Stimulated activated CD8-positive, alpha-beta memory T cell treated with anti-CD3 and anti-CD28 coated beads, Interleukin-4, amount 100 ng/mL, for 24 hours (primary cell): ENCODE measurements at regions not wholly inside any gene's neighbourhood (a gene's known extent, or its start where the extent isn't known, plus 50 kb on each side); places are given as distances from the start of the nearest gene placed in this dataset.
"Not testable (repeated sequence)": the region's sequence is repeated elsewhere in the genome, so short reads cannot be mapped to it uniquely, and the experiment has no call there.

Experiments used
- DNase-seq: peaks from one replicate; pipeline ENCODE4 v3.0.0-alpha.2; 2020; ENCODE audit warnings: low read depth

DNA sequence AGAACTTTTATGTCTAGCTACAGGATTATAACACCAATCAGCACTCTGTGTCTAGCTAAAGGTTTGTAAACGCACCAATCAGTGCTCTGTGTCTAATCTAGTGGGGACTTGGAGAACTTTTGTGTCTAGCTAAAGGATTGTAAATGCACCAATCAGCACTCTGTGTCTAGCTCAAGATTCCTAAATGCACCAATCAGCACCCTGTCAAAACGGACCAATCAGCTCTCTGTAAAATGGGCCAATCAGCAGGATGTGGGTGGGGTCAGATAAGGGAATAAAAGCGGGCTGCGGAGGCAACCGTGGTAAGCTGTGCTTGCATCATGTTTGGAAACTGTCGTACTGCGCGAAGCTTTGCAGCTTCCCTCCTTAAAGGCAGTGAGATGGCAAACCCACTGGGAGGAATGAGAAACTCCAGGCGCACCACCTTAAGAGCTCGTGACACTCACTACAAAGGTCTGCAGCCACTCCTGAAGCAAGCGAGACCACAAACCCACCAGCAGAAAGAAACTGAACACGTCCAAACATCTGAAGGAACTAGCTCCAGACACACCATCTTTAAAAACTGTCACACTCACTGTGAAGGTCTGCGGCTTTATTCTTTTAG lies 112.1 kb upstream of the DUSP22 start:
- DNase-seq = not testable (repeated sequence)

- no peak for DNase-seq
These were observed 111.1 kb upstream of the DUSP22 start for GRCh38 chr6:181049-181654.

DNA sequence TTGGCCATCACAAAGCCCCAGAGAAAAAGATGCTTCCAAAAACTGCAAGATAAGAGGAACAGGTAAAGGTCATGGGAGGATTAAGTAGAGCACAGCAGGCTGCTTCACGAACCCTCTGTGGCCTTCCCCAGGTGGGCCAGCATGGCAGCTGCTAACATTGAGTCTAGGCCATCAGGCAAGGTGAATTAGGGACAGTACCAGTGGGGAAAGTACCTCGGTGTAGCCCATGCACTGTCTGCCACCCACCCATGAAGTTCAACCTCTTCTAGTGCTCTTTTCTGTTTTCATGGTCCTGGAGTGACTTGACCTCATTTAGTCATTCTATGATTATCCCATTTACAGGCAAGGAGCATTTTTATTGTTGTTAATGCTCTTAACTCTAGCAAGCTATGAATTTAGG lies 108.6 kb upstream of the DUSP22 start:
- DNase-seq = no peak

DNA sequence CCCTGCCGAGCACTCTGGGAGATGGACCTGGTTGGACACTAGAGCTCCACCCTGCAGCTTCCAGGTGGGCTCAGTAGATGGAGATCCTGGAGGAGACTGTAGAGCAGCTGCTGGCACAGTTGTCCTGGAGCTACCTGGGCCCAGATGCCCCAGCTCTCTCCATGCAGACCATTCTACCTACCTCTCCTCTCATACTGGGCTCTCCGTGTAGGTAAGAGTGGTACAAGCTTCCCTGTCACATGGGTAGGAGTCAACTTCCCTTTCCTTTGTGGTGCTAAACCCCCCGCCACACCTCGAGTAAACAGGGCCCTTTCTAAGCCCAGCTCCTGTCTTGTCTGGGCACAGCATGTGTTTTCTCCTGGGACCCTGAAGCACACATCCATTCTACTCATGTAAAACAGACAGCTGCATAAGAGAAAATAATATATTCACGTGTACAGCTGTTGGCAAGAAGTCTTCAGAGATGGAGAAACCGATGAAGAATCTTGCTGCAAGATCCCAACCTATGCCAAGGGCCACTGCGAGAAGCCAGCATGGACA lies 108.1 kb upstream of the DUSP22 start:
- DNase-seq = no peak

DNA sequence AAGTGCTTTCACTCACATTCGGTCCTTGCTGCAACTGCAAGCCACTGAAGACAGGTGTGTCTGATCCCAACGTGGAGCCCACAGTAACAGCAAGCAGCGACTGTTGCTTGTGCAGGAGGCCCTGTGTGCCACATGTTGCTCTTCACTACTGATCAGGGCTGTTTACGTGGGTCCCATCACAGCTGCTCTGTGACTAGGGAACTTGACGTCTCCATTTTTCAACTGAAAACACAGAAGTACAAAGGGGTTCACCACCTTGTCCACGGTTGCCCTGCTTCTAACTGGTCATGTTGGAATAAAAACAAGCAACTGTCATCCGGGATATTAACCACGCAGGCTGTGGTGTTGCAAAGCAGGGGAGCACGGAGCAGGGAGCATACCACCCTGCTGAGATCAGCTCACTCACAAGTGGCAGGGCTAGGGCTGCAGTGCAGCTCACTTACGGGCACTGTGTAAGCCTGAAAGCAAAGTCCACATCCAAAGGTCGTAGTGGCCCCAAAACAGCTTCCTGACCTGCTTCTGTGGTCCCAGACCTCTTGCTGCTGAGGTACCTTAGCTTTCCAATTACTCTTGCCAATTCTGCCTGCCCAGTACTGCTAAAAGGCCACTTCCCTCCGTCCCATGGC lies 105.8 kb upstream of the DUSP22 start:
- no peak for DNase-seq

- DNase-seq = no peak
These were observed 105.0 kb upstream of the DUSP22 start for GRCh38 chr6:187210-187861.

GRCh38 chr6:188821-189655 lies 103.2 kb upstream of the DUSP22 start:
- peak; percentile 73 for DNase-seq

- DNase-seq = no peak
These were observed 102.6 kb upstream of the DUSP22 start for GRCh38 chr6:189676-190075.

DNA sequence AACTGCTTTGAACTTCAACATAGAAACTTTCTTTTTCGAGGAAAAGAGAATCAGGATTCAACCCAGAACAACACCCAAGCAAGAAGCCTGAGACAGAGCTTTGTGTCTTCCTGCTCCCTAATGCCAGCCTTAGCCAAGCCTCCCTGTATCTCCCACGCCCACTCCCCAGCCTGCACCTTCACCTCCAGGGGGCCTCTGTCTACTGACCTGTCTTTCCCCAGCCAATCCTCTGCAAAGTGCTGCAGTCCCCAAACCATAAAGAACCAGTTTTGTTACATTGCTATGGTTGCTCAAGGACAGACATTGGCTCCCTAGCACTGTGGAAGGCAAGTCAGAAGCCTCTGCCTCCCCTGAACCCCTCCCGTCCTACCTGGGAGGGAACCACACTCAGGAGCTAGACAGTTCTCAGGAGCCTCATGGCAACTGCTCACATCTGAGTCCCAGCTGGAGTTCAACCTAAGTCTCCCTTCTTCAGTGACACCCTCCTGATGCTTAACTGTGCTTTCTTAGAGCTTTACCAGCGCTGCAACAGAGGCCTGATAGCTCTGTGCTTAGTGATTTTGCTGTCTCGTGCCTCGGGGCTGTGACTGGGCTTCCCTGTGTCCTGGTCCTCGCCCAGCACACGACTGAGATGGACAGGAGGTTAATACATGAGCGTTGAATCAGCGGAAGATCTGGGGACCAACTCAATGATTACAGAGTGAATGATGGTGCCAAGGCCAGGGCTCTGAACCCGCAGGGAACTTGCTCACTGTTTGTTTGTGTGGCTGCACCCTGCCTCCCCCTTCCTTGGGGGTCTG lies 101.5 kb upstream of the DUSP22 start:
- DNase-seq = no peak

GRCh38 chr6:191487-192312 lies 100.6 kb upstream of the DUSP22 start:
- no peak for DNase-seq

DNA sequence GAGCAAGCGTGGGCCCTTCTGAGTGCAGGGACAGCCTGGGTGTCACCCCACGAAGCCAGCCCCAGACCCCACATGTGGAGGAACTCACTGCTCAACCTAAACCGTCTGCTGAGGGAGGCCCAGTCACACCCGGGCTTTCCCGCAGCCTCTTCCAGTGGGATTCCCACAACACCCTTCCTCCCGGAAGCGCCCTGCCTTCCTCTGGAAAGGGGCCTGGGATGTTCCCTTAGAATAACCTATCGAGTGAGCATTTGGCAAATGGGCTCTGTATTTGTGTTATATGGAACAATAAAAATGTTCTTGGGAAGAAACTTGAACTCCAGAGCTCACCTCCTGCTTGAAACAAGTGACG lies 100.0 kb upstream of the DUSP22 start:
- DNase-seq = no peak

GRCh38 chr6:193180-193579 lies 99.1 kb upstream of the DUSP22 start:
- no peak for DNase-seq

GRCh38 chr6:193773-194310 lies 98.4 kb upstream of the DUSP22 start:
- no peak for DNase-seq

- DNase-seq = no peak
These were observed 96.4 kb upstream of the DUSP22 start for GRCh38 chr6:195861-196360.

- no peak for DNase-seq
These were observed 95.7 kb upstream of the DUSP22 start for GRCh38 chr6:196543-196942.

GRCh38 chr6:203661-204060 lies 88.6 kb upstream of the DUSP22 start:
- DNase-seq = no peak

GRCh38 chr6:206264-206663 lies 86.0 kb upstream of the DUSP22 start:
- no peak for DNase-seq

DNA sequence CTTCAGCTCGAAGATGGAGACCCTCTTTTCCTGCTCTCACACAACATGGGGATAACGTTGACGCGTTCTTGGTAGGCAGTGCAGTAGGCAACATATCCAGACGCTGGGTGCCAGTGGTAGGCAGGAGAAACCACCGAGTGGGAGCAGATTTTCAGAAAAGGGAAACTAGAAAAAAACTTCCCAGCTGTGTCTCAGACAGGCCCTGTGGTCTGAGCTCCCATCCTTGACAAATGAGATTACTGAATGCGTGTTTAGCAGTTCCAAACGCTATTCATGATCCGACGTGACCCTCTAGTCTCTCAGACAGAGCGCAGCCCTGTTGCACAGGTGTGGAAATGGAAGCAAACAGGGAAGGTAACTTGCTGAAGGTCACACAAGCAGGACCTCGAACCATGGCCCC lies 83.9 kb upstream of the DUSP22 start:
- DNase-seq = no peak

DNA sequence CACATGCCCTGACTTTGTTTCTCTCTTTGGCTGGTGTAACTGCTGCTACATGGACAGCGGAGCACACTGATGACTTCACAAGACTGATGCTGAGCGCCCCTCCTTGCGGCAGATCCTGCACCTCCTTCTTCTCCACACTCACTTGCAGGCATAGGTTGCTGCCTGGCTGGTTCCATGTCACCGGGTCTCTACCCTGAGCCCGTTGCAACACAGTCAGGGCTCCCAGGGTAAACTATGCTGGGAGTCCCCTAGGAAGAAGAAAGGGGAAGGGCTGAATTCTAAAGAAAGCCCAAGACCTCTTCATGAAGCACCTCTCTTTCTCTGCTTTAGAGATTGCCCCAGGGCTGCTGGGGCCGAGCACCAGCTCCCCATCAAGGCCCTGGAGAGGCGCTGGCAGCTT lies 83.3 kb upstream of the DUSP22 start:
- DNase-seq = no peak
